Bronchial epithelial cell (primary cell): ENCODE measurements at regions not wholly inside any gene's neighbourhood (a gene's known extent, or its start where the extent isn't known, plus 50 kb on each side); places are given as distances from the start of the nearest gene placed in this dataset.
A peak's percentile ranks its signal among the peaks of the same experiment; 100 is the strongest.

Experiments used
- DNase-seq: peaks from one replicate; pipeline ENCODE4 v3.0.0-alpha.2; 2010; ENCODE audit warnings: low read depth
- FAIRE-seq: peaks from 2 replicates; lab custom pipeline; 2011; peaks lifted over from hg19 to GRCh38; lab: Jason Lieb, UNC
- H3K27me3 ChIP-seq: 2 replicates; pipeline ENCODE4 v1.5.1; 2011; ENCODE audit warnings: low read length; ENCODE audit not compliant: control insufficient read depth, insufficient read depth
- H3K36me3 ChIP-seq: 2 replicates; pipeline ENCODE4 v1.5.1; 2011; ENCODE audit warnings: low read length; ENCODE audit not compliant: control insufficient read depth, insufficient read depth
- H3K4me3 ChIP-seq: 2 replicates; pipeline ENCODE4 v1.5.1; 2011; ENCODE audit warnings: mild to moderate bottlenecking, low read depth, low read length, control low read depth
- TF ChIP-seq, protein P1 (sequence below): IDR thresholded peaks from 2 replicates; pipeline ENCODE4 v1.5.1; 2011; ENCODE audit warnings: mild to moderate bottlenecking, moderate library complexity, low read length, control low read depth, inconsistent platforms; ENCODE audit not compliant: insufficient read depth, severe bottlenecking

DNA sequence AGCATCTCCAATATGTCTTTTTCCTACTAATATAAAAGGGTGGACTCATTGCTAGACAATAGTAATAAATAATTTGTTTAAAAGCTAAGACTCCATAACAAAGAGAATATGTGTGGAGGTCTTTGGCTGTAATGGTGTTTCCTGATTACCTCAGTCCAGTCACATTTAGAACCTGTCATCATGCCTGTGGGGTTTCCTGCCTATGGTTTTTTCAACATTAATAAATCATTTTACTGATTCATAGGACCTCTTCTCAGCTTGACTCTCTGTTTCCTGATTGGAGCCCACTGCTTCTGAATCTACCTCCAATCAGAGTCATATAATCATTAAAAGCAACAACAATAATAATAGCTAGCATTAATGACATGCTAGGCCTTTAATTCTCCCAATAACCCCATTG, 52.4 kb upstream of the GNAI1 start:
- Histone ChIP-seq H3K4me3 (no peak overlapping the region), H3K27me3 (no peaks in the 10 kb centered on the region), H3K36me3 (no peaks in the 10 kb centered on the region)
- FAIRE-seq: no peak
- TF ChIP-seq, protein P1, sequence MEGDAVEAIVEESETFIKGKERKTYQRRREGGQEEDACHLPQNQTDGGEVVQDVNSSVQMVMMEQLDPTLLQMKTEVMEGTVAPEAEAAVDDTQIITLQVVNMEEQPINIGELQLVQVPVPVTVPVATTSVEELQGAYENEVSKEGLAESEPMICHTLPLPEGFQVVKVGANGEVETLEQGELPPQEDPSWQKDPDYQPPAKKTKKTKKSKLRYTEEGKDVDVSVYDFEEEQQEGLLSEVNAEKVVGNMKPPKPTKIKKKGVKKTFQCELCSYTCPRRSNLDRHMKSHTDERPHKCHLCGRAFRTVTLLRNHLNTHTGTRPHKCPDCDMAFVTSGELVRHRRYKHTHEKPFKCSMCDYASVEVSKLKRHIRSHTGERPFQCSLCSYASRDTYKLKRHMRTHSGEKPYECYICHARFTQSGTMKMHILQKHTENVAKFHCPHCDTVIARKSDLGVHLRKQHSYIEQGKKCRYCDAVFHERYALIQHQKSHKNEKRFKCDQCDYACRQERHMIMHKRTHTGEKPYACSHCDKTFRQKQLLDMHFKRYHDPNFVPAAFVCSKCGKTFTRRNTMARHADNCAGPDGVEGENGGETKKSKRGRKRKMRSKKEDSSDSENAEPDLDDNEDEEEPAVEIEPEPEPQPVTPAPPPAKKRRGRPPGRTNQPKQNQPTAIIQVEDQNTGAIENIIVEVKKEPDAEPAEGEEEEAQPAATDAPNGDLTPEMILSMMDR: no peak
- peak; percentile 60 for DNase-seq

DNA sequence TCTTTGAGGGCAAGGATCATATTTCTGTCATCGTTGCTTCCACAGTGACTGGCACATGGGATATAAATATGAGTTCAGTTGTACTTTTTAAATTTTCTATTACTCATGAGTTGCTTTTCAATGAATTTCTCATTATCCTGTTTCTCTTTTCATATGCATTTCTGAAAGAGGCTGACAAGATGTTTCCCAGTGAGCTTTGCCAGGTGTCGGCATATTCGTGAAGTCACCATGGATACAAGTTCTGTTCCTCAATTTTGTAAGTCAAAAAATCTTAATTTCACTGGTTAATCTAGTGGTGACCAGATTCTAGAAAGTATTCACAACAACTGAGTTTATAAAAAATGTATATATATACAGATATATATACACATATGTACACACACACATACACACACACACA, 55.7 kb upstream of the GNAI1 start:
- FAIRE-seq: no peak

DNA sequence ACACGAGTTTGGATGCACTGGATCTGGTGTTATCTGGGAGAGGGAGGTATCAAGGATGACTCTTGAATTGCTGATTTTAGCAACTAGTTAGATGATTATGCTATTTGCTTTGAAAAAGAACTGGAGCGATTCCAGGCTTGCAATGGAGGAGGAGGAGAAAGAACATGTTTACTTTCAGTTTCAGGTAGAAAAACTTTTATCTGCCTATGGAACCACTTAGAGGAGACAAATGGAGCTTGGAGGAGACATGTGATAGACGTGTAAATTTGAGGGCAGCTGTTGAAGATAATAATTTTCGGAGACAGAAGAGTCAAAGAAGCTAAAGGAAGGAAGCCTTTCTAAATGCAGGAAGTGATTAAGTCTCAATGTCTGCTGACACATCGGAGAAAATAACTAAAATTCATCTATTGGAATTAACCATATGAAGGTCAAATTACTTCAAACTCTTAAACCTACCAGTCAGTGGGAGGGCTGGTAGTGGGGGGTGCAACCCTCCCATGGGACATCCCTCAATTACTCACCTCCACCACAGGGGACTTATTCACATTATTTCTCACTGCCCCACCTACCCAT, 56.4 kb upstream of the GNAI1 start:
- peak overlapping the region; percentile 18 for H3K4me3 ChIP-seq
- no peak for FAIRE-seq
- H3K36me3 ChIP-seq: no peaks in the 10 kb centered on the region
- TF ChIP-seq, protein P1: no peak
- peak; percentile 62 for DNase-seq
- no peaks in the 10 kb centered on the region for H3K27me3 ChIP-seq

More for the DNA sequence above, 55.7 kb upstream of the GNAI1 start:
- TF ChIP-seq, protein P1: no peak
- Histone ChIP-seq H3K36me3 (no peaks in the 10 kb centered on the region), H3K4me3 (no peak overlapping the region), H3K27me3 (no peaks in the 10 kb centered on the region)
- DNase-seq: no peak

DNA sequence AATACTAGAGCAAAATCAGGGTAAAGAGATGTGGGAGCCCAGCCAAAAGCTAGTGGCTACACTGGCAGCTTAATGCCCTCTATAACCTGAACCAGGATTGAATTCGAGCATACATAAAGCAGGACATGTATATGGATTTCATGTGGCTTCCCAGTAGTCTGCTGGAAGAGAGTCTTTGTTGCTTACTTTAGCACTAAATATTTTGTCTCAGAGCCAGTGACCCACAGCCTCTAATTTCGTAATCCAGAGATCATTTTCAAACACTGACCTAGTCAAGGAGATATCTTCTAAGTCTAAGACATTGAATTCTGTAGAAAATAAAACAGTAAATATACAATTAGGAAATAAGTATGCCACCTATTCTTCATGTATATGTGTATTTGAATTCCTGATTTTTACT, 64.2 kb upstream of the GNAI1 start:
- no peaks in the 10 kb centered on the region for H3K36me3 ChIP-seq
- no peak for DNase-seq
- H3K27me3 ChIP-seq: no peaks in the 10 kb centered on the region
- H3K4me3 ChIP-seq: no peak overlapping the region
- FAIRE-seq: no peak
- TF ChIP-seq, protein P1: no peak

DNA sequence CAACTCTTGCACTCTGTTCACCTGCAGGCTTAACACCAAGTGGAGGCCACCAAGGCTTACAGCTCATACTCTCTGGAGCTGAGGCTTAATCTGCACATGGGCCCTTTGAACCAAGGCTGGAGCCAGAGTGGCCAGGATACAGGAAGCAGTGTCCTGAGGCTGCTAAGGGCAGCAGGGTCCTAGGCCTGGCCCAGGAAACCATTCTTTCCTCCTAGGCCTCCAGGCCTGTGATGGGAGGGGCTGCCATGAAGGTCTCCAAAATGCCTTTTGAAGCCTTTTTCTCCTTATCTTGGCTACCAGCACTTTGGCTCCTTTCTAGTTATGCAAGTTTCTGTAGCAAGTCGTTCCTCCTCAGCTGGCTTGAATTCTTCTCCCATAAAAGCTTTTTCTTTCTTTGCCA, 68.0 kb upstream of the GNAI1 start:
- FAIRE-seq: no peak
- H3K36me3 ChIP-seq: no peaks in the 10 kb centered on the region
- no peaks in the 10 kb centered on the region for H3K27me3 ChIP-seq
- H3K4me3 ChIP-seq: no peak overlapping the region
- DNase-seq: no peak
- TF ChIP-seq, protein P1: no peak

DNA sequence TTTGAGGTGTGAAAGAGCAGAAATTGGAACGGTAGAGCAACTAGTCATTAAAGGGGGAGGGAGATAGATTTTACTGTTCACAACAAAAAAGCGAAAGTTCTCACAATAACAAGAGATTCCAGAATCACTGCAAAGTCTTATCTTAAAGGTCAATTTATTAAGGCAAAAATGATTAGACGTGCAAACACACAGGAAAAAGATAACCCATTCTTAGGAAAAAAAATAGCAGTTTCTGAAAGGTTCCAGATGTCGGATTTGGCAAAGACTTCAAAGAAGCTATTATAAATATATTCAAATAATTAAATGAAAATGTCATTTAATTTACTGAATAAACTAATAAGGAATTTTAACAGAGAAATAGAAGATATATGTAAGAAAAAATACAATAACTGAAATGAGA, 70.8 kb upstream of the GNAI1 start:
- H3K4me3 ChIP-seq: no peak overlapping the region
- TF ChIP-seq, protein P1: no peak
- H3K36me3 ChIP-seq: no peaks in the 10 kb centered on the region
- no peaks in the 10 kb centered on the region for H3K27me3 ChIP-seq
- FAIRE-seq: no peak
- DNase-seq: no peak
